DOHH2 (cell line): ENCODE measurements at regions not wholly inside any gene's neighbourhood (a gene's known extent, or its start where the extent isn't known, plus 50 kb on each side); places are given as distances from the start of the nearest gene placed in this dataset.

Source experiments
- CTCF ChIP-seq: fragments of 200-600 bp; sonication (generic); IDR thresholded peaks from one replicate; pipeline ENCODE4 v1.5.1; 2014; ENCODE audit warnings: antibody characterized with exemption, mild to moderate bottlenecking, low read depth, low read length; ENCODE audit not compliant: poor library complexity, severe bottlenecking
- EZH2phosphoT487 ChIP-seq: fragments of 200-600 bp; sonication (generic); IDR thresholded peaks from 2 replicates; pipeline ENCODE4 v1.6.1; 2017; ENCODE audit warnings: borderline replicate concordance, mild to moderate bottlenecking, antibody characterized with exemption, low read length, moderate library complexity, mixed read lengths

DNA sequence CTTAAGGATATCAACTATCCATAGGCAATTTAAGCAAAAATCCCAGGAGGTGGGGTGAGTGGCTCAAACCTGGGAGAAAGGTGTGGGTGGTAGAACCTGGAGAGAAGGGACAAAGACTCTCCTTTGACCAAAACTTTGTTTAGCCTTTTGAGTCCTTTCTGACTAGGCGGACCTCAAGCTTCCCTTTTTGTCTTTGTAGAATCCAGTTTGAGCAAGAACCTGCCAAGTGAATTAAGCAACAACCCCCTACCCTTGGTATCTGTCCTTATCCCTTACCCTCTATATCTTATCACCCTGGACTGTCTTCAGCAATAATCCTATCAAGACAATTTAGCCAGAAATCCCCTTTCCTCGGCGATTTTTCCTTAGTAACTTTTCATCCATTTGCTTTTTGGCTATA lies 53.5 kb upstream of the SLC28A3 start:
- TF ChIP-seq CTCF (no peak), EZH2phosphoT487 (no peak)
